ENCODE measurements at regions not wholly inside any gene's neighbourhood (a gene's known extent, or its start where the extent isn't known, plus 50 kb on each side); places are given as distances from the start of the nearest gene placed in this dataset.
"Not testable (repeated sequence)": the region's sequence is repeated elsewhere in the genome, so short reads cannot be mapped to it uniquely, and the experiment has no call there.

- DNase-seq (ENCODE audit: insufficient read length, low spot score) (no peak), FAIRE-seq (no peak)
- TF ChIP-seq, protein P1, sequence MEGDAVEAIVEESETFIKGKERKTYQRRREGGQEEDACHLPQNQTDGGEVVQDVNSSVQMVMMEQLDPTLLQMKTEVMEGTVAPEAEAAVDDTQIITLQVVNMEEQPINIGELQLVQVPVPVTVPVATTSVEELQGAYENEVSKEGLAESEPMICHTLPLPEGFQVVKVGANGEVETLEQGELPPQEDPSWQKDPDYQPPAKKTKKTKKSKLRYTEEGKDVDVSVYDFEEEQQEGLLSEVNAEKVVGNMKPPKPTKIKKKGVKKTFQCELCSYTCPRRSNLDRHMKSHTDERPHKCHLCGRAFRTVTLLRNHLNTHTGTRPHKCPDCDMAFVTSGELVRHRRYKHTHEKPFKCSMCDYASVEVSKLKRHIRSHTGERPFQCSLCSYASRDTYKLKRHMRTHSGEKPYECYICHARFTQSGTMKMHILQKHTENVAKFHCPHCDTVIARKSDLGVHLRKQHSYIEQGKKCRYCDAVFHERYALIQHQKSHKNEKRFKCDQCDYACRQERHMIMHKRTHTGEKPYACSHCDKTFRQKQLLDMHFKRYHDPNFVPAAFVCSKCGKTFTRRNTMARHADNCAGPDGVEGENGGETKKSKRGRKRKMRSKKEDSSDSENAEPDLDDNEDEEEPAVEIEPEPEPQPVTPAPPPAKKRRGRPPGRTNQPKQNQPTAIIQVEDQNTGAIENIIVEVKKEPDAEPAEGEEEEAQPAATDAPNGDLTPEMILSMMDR (IDR thresholded peaks at IDR 0.05; ENCODE audit: insufficient read depth, missing control alignments), result no peak
These were observed 137.7 kb upstream of the PTBP2 start for GRCh38 chr1:96583903-96584302.

GRCh38 chr1:96587222-96587621 lies 134.4 kb upstream of the PTBP2 start:
- TF ChIP-seq, protein P1 (IDR thresholded peaks at IDR 0.05; ENCODE audit: insufficient read depth, missing control alignments), result no peak
- DNase-seq (ENCODE audit: insufficient read length, low spot score) (no peak), FAIRE-seq (no peak)

DNA sequence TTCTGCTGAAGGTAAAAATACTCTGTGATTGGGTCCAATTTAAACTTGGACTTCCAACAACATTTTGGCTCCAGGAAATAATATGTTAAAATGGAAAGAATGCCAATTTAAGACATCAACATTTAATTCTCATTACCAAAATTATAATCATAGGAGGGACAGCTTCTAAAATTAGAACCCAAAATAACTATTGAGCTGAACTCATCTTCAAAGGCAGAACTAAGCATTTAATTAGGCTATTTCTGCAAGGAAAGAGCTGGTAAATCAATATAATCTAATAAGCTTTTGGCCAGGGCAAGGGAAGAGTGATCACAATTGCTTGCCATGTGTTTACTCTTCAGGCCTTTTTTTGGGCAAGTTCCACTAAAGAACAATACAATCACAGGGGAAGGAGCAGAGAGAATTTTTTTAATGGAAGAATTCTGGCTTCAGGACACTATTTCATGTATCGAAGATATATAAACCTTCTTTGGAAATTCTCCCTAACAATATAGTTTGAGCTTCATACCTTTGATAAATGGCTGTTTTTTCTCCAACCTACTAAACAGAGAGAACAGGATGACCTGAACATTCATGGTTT lies 133.1 kb upstream of the PTBP2 start:
- DNase-seq (ENCODE audit: insufficient read length, low spot score), result no peak
- no peak for FAIRE-seq
- TF ChIP-seq, protein P1 (IDR thresholded peaks at IDR 0.05; ENCODE audit: insufficient read depth, missing control alignments), result no peak

DNA sequence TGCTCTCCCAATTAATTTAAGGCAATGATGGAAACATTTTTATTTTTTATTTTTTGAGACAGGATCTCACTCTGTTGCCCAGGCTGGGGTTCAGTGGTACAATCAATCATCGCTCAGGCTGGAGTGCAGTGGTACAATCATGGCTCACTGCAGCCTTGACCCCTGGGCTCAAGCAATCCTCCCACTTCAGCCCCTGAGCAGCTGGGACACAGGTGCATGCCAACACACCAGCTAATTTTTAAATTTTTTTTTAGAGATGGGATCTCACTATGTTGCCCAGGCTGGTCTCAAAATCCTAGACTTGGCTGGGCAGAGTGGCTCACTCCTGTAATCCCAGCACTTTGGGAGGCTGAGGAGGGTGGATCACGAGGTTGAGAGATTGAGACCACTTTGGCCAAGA lies 126.1 kb upstream of the PTBP2 start:
- FAIRE-seq, result not testable (repeated sequence)

DNA sequence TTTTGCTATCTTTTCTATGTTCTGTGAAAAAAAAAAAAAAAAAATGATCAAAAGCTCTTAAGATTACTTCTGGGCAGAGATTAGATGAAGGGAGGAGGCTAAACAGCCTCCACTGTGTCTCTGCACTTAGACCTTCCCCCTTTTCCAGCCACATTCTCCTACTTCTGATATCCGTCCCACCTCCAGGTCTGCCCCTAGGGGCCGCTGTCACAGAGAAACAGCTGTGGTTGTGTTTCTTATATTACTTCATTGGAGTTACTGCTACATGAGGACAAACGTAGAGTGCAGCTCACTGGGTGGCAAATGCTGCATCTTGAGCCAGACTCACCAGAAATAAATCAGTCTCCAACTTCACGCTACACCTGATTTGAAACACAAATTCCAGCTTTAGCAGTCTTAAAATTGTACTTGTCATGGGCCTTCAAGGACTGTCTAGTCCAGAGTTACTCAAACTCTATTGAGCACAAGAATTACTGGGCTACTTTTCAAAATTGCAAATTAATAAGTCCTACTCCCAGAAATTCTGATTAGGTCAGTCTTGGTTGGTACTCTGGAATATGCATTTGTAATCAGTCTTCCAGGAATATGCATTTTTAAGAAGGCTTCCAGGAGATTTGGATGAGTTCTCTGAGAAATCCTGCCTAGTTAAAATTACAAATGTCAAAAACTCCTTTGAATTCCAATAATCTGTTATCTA lies 125.2 kb upstream of the PTBP2 start:
- TF ChIP-seq, protein P1 (IDR thresholded peaks at IDR 0.05; ENCODE audit: insufficient read depth, missing control alignments), result peak; percentile 53
- no peak for FAIRE-seq
- no peak for DNase-seq (ENCODE audit: insufficient read length, low spot score)

More for the DNA sequence above, 126.1 kb upstream of the PTBP2 start:
- not testable (repeated sequence) for DNase-seq (ENCODE audit: insufficient read length, low spot score)

GRCh38 chr1:96597218-96597617 lies 124.4 kb upstream of the PTBP2 start:
- TF ChIP-seq, protein P1 (IDR thresholded peaks at IDR 0.05; ENCODE audit: insufficient read depth, missing control alignments), result no peak
- no peak for DNase-seq (ENCODE audit: insufficient read length, low spot score)
- no peak for FAIRE-seq

DNA sequence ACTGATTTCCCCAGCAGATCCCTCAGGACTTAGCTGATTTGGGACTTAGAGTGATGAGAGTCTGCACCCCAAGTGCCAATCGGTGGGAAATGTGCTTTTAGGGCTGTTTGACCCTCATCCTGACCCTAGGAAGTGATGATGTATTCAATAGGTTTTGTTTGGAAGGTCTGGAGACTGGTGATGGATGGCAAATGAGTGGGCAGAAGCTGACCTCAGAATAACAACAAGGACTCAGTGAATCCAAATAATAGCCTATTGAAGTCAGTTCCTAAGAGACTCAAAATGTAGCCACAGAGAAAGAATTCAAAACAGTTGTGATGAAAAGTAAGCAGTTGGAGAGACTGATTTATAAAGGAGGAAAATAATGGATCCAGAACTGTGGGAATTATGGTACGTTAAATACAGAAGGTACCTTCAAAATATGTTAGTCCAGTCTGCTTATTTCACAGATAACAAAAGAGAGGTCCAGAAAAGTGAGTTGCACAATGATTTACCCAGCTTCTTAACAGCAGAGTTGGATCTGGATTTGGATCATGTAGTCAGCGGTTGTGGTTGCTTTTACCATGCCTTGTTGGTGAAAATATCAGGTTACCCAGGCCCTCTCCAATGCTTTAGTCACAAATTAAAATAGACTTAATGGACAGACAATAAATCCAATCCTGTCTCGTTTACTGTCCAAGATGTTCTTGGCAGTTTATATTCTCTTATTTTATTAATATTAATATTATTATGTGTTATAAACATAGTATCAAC lies 123.0 kb upstream of the PTBP2 start:
- DNase-seq (ENCODE audit: insufficient read length, low spot score) (no peak), FAIRE-seq (no peak)
- TF ChIP-seq, protein P1 (IDR thresholded peaks at IDR 0.05; ENCODE audit: insufficient read depth, missing control alignments), result no peak

DNA sequence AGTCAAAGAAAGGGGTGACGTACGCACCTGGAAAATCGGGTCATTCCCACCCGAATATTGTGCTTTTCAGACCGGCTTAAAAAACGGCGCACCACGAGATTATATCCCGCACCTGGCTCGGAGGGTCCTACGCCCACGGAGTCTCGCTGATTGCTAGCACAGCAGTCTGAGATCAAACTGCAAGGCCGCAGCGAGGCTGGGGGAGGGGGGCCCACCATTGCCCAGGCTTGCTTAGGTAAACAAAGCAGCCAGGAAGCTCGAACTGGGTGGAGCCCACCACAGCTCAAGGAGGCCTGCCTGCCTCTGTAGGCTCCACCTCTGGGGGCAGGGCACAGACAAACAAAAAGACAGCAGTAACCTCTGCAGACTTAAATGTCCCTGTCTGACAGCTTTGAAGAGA lies 117.0 kb upstream of the PTBP2 start:
- DNase-seq (ENCODE audit: insufficient read length, low spot score); FAIRE-seq: not testable (repeated sequence)

GRCh38 chr1:96617375-96617774 lies 104.2 kb upstream of the PTBP2 start:
- DNase-seq (ENCODE audit: insufficient read length, low spot score); FAIRE-seq: not testable (repeated sequence)

All from D721Med (cell line).